ENCODE measurements at regions not wholly inside any gene's neighbourhood (a gene's known extent, or its start where the extent isn't known, plus 50 kb on each side); places are given as distances from the start of the nearest gene placed in this dataset.

GRCh38 chr13:103210348-103210747 is 144.1 kb upstream of the SLC10A2 start:
- Histone ChIP-seq H3K27ac (ENCODE audit: low read length) (no peak overlapping the region), H3K27me3 (ENCODE audit: low read depth, low read length) (no peaks in the 10 kb centered on the region), H3K9ac (ENCODE audit: low read length) (no peak overlapping the region), H3K79me2 (ENCODE audit: low read length) (no peaks in the 10 kb centered on the region), H3K36me3 (replicated peaks; ENCODE audit: low read depth, low read length) (no peaks in the 10 kb centered on the region), H3K4me1 (ENCODE audit: low read length) (no peaks in the 10 kb centered on the region), H4K20me1 (ENCODE audit: insufficient read depth, low read length) (no peaks in the 10 kb centered on the region), H3K4me2 (ENCODE audit: low read length) (no peak overlapping the region), H2AFZ (ENCODE audit: low read depth, low read length) (no peak overlapping the region), H3K4me3 (ENCODE audit: low read length) (no peak overlapping the region), H3K9me3 (ENCODE audit: insufficient read depth, low read length) (no peaks in the 10 kb centered on the region)
- TF ChIP-seq EZH2phosphoT487 (IDR thresholded peaks at IDR 0.05; ENCODE audit: low read depth), result no peak
- TF ChIP-seq CTCF (IDR thresholded peaks at IDR 0.05; ENCODE audit: low read depth, low read length), result no peak

GRCh38 chr13:103203735-103204330 is 137.6 kb upstream of the SLC10A2 start:
- TF ChIP-seq CTCF (IDR thresholded peaks at IDR 0.05; ENCODE audit: low read depth, low read length) (no peak), EZH2phosphoT487 (IDR thresholded peaks at IDR 0.05; ENCODE audit: low read depth) (no peak)
- H3K9me3 ChIP-seq (ENCODE audit: insufficient read depth, low read length), result peaks cover 4% of the 10 kb centered on the region; the same call in 1 of the 2 replicates

GRCh38 chr13:103200118-103200885 is 134.1 kb upstream of the SLC10A2 start:
- Histone ChIP-seq H2AFZ (ENCODE audit: low read depth, low read length) (no peak overlapping the region), H3K4me3 (ENCODE audit: low read length) (no peak overlapping the region), H3K36me3 (replicated peaks; ENCODE audit: low read depth, low read length) (no peaks in the 10 kb centered on the region), H4K20me1 (ENCODE audit: insufficient read depth, low read length) (no peaks in the 10 kb centered on the region), H3K9me3 (ENCODE audit: insufficient read depth, low read length) (peaks cover 4% of the 10 kb centered on the region; the same call in 1 of the 2 replicates), H3K27me3 (ENCODE audit: low read depth, low read length) (no peaks in the 10 kb centered on the region), H3K9ac (ENCODE audit: low read length) (no peak overlapping the region), H3K27ac (ENCODE audit: low read length) (no peak overlapping the region), H3K4me2 (ENCODE audit: low read length) (no peak overlapping the region), H3K79me2 (ENCODE audit: low read length) (no peaks in the 10 kb centered on the region), H3K4me1 (ENCODE audit: low read length) (no peaks in the 10 kb centered on the region)
- TF ChIP-seq EZH2phosphoT487 (IDR thresholded peaks at IDR 0.05; ENCODE audit: low read depth), result no peak
- no peak for TF ChIP-seq CTCF (IDR thresholded peaks at IDR 0.05; ENCODE audit: low read depth, low read length)

More at GRCh38 chr13:103203735-103204330, 137.6 kb upstream of the SLC10A2 start:
- no peaks in the 10 kb centered on the region for H3K27me3 ChIP-seq (ENCODE audit: low read depth, low read length)
- no peak overlapping the region for H3K4me2 ChIP-seq (ENCODE audit: low read length)
- no peak overlapping the region for H3K9ac ChIP-seq (ENCODE audit: low read length)
- H3K79me2 ChIP-seq (ENCODE audit: low read length), result no peaks in the 10 kb centered on the region
- no peak overlapping the region for H3K27ac ChIP-seq (ENCODE audit: low read length)
- no peaks in the 10 kb centered on the region for H3K4me1 ChIP-seq (ENCODE audit: low read length)
- H2AFZ ChIP-seq (ENCODE audit: low read depth, low read length), result no peak overlapping the region
- no peak overlapping the region for H3K4me3 ChIP-seq (ENCODE audit: low read length)
- H4K20me1 ChIP-seq (ENCODE audit: insufficient read depth, low read length), result no peaks in the 10 kb centered on the region
- no peaks in the 10 kb centered on the region for H3K36me3 ChIP-seq (replicated peaks; ENCODE audit: low read depth, low read length)

- Histone ChIP-seq H3K79me2 (ENCODE audit: low read length) (no peaks in the 10 kb centered on the region), H3K36me3 (replicated peaks; ENCODE audit: low read depth, low read length) (no peaks in the 10 kb centered on the region), H3K4me1 (ENCODE audit: low read length) (no peaks in the 10 kb centered on the region), H2AFZ (ENCODE audit: low read depth, low read length) (no peak overlapping the region), H3K27me3 (ENCODE audit: low read depth, low read length) (no peaks in the 10 kb centered on the region), H3K9me3 (ENCODE audit: insufficient read depth, low read length) (peaks cover 4% of the 10 kb centered on the region; the same call in 1 of the 2 replicates), H3K9ac (ENCODE audit: low read length) (no peak overlapping the region), H3K27ac (ENCODE audit: low read length) (no peak overlapping the region), H3K4me3 (ENCODE audit: low read length) (no peak overlapping the region), H3K4me2 (ENCODE audit: low read length) (no peak overlapping the region), H4K20me1 (ENCODE audit: insufficient read depth, low read length) (no peaks in the 10 kb centered on the region)
- no peak for TF ChIP-seq CTCF (IDR thresholded peaks at IDR 0.05; ENCODE audit: low read depth, low read length)
- no peak for TF ChIP-seq EZH2phosphoT487 (IDR thresholded peaks at IDR 0.05; ENCODE audit: low read depth)
These were observed 133.3 kb upstream of the SLC10A2 start for GRCh38 chr13:103199380-103200088.

Measured in OCI-LY3 (cell line).